ENCODE measurements at regions not wholly inside any gene's neighbourhood (a gene's known extent, or its start where the extent isn't known, plus 50 kb on each side); places are given as distances from the start of the nearest gene placed in this dataset.

DNA sequence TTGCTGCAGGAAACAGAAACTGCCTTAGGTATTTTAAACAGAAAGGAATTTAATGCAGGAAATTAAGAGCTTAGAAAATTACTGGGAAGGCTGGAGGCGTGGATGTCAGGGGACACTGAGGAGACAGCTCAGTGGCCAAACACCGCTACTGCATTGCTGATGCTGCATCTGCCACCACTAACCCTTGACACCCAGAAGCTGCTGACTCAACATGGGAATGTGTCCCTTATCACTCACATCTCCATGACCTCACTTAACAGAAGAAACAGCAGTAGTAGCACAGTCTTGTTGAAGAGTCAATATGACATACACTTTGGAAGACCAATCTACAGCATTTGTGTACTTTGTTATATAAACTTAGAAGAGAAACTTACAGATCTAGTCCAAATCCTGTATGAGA lies 906.1 kb downstream of the SLC4A3 start:
- TF ChIP-seq, protein P1, sequence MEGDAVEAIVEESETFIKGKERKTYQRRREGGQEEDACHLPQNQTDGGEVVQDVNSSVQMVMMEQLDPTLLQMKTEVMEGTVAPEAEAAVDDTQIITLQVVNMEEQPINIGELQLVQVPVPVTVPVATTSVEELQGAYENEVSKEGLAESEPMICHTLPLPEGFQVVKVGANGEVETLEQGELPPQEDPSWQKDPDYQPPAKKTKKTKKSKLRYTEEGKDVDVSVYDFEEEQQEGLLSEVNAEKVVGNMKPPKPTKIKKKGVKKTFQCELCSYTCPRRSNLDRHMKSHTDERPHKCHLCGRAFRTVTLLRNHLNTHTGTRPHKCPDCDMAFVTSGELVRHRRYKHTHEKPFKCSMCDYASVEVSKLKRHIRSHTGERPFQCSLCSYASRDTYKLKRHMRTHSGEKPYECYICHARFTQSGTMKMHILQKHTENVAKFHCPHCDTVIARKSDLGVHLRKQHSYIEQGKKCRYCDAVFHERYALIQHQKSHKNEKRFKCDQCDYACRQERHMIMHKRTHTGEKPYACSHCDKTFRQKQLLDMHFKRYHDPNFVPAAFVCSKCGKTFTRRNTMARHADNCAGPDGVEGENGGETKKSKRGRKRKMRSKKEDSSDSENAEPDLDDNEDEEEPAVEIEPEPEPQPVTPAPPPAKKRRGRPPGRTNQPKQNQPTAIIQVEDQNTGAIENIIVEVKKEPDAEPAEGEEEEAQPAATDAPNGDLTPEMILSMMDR (IDR thresholded peaks at IDR 0.05; ENCODE audit: low read depth, low read length, poor library complexity, severe bottlenecking), result no peak
- no peak for TF ChIP-seq EZH2phosphoT487 (IDR thresholded peaks at IDR 0.05; ENCODE audit: borderline replicate concordance, low read length)
